Breast epithelium (tissue), 4 donors: ENCODE measurements at regions not wholly inside any gene's neighbourhood (a gene's known extent, or its start where the extent isn't known, plus 50 kb on each side); places are given as distances from the start of the nearest gene placed in this dataset.

Source experiments
- DNase-seq, 2 donors: peaks; one replicate each; pipeline ENCODE4 v3.0.0-alpha.2; 2019; ENCODE audit warnings: low spot score in 2 of 2
- H3K27ac ChIP-seq, 2 donors: fragments of 200-600 bp; sonication (generic) in 1 of 2; one replicate each; pipeline ENCODE4 v1.5.1; 2016 to 2019; ENCODE audit warnings: mild to moderate bottlenecking in 1 of 2
- H3K27me3 ChIP-seq, 2 donors: fragments of 200-600 bp; sonication (generic) in 1 of 2; one replicate each; pipeline versions ENCODE4 v1.5.1 to v1.6.0; 2017 to 2019; ENCODE audit warnings: control low read depth in 1 of 2, mild to moderate bottlenecking in 1 of 2
- H3K36me3 ChIP-seq: fragments of 200-600 bp; one replicate; pipeline ENCODE4 v1.5.1; 2019
- H3K4me1 ChIP-seq, 2 donors: fragments of 200-600 bp; sonication (generic); one replicate each; pipeline ENCODE4 v1.5.1; 2016 to 2019; ENCODE audit warnings: control low read depth in 1 of 2
- H3K4me3 ChIP-seq, 3 donors: fragments of 200-600 bp; sonication (generic); 1 replicate in 2 of 3; 2 replicates in 1 of 3; pipeline ENCODE4 v1.5.1; 2016 to 2019; ENCODE audit warnings: mild to moderate bottlenecking in 3 of 3, moderate library complexity in 2 of 3
- H3K9me3 ChIP-seq, 2 donors: fragments of 200-600 bp; sonication (generic) in 1 of 2; one replicate each; pipeline ENCODE4 v1.5.1; 2016 to 2019; ENCODE audit warnings: control low read depth in 1 of 2
- CTCF ChIP-seq, 3 donors: fragments of 450-650 bp; IDR thresholded peaks; one replicate each; pipeline ENCODE4 v1.5.1; 2016 to 2017; ENCODE audit warnings: antibody characterized with exemption in 3 of 3, mild to moderate bottlenecking in 3 of 3, moderate library complexity in 3 of 3
- POLR2A ChIP-seq: fragments of 450-650 bp; IDR thresholded peaks from one replicate; pipeline ENCODE4 v1.6.1; 2016; ENCODE audit warnings: antibody characterized with exemption, mild to moderate bottlenecking, moderate library complexity
- POLR2AphosphoS5 ChIP-seq, 3 donors: sonication (generic); formaldehyde crosslinking; IDR thresholded peaks; one replicate each; pipeline ENCODE4 v1.6.1; 2017; ENCODE audit warnings: antibody characterized with exemption in 3 of 3
- intact Hi-C: fragments of 100-400 bp; cut with DNase I; formaldehyde crosslinking; loops from one replicate; pipeline ENCODE4 v1.15.1; 2023; ENCODE audit warnings: low total_unique reads

- Histone ChIP-seq H3K27me3 (no peaks in the 10 kb centered on the region), H3K4me3 (no peak overlapping the region), H3K9me3 (no peaks in the 10 kb centered on the region), H3K4me1 (no peaks in the 10 kb centered on the region), H3K27ac (no peak overlapping the region), H3K36me3 (no peaks in the 10 kb centered on the region)
- TF ChIP-seq CTCF (IDR thresholded peaks at IDR 0.05) (no peak), POLR2A (no peak), POLR2AphosphoS5 (IDR thresholded peaks at IDR 0.05) (no peak)
- intact Hi-C loops = no loop called here
- no peak for DNase-seq
Observed at GRCh38 chr6:15077006-15077405, 168.9 kb upstream of the JARID2 start.

- DNase-seq = no peak
- Histone ChIP-seq H3K27ac (no peak overlapping the region), H3K36me3 (no peaks in the 10 kb centered on the region), H3K27me3 (no peaks in the 10 kb centered on the region), H3K9me3 (no peaks in the 10 kb centered on the region), H3K4me1 (no peaks in the 10 kb centered on the region), H3K4me3 (no peak overlapping the region)
- TF ChIP-seq CTCF (IDR thresholded peaks at IDR 0.05) (no peak), POLR2A (no peak), POLR2AphosphoS5 (IDR thresholded peaks at IDR 0.05) (no peak)
- intact Hi-C loops = no loop called here
Observed at GRCh38 chr6:15077961-15078360, 167.9 kb upstream of the JARID2 start.

GRCh38 chr6:15079288-15079817 lies 166.5 kb upstream of the JARID2 start:
- Histone ChIP-seq H3K4me3 (no peak overlapping the region), H3K4me1 (no peaks in the 10 kb centered on the region), H3K9me3 (no peaks in the 10 kb centered on the region), H3K27ac (no peak overlapping the region), H3K36me3 (no peaks in the 10 kb centered on the region), H3K27me3 (no peaks in the 10 kb centered on the region)
- intact Hi-C loops = no loop called here
- DNase-seq = no peak
- TF ChIP-seq CTCF (IDR thresholded peaks at IDR 0.05) (no peak), POLR2AphosphoS5 (IDR thresholded peaks at IDR 0.05) (no peak)

GRCh38 chr6:15080895-15081294 lies 165.0 kb upstream of the JARID2 start:
- Histone ChIP-seq H3K36me3 (no peaks in the 10 kb centered on the region), H3K9me3 (no peaks in the 10 kb centered on the region), H3K4me3 (no peak overlapping the region), H3K27me3 (no peaks in the 10 kb centered on the region), H3K27ac (no peak overlapping the region), H3K4me1 (no peaks in the 10 kb centered on the region)
- TF ChIP-seq POLR2A (no peak), POLR2AphosphoS5 (IDR thresholded peaks at IDR 0.05) (no peak), CTCF (IDR thresholded peaks at IDR 0.05) (no peak)
- intact Hi-C loops = loop anchor here (1.0 kb wide), 1 partner anchor 37 kb away; no protein-coding TSS in a partner anchor
- no peak for DNase-seq

- DNase-seq = no peak
- Histone ChIP-seq H3K9me3 (no peaks in the 10 kb centered on the region), H3K4me3 (no peak overlapping the region), H3K4me1 (no peaks in the 10 kb centered on the region), H3K27ac (no peak overlapping the region), H3K36me3 (no peaks in the 10 kb centered on the region), H3K27me3 (no peaks in the 10 kb centered on the region)
- no peak for TF ChIP-seq CTCF (IDR thresholded peaks at IDR 0.05)
- no peak for TF ChIP-seq POLR2AphosphoS5 (IDR thresholded peaks at IDR 0.05)
- TF ChIP-seq POLR2A = no peak
- intact Hi-C loops = loop anchor here (1.0 kb wide), 1 partner anchor 37 kb away; no protein-coding TSS in a partner anchor
Observed at GRCh38 chr6:15081447-15081846, 164.4 kb upstream of the JARID2 start.
